GM18505 (cell line): ENCODE measurements at regions not wholly inside any gene's neighbourhood (a gene's known extent, or its start where the extent isn't known, plus 50 kb on each side); places are given as distances from the start of the nearest gene placed in this dataset.
"Not testable (repeated sequence)": the region's sequence is repeated elsewhere in the genome, so short reads cannot be mapped to it uniquely, and the experiment has no call there.

Source experiments
- ATAC-seq: cut with Tn5 transposase; IDR thresholded peaks from one replicate; pipeline ENCODE4 v1.9.1; 2021; ENCODE audit not compliant: unreplicated experiment
- POLR2A ChIP-seq: IDR thresholded peaks from 4 replicates; pipeline ENCODE4 v1.6.1; 2011; ENCODE audit warnings: borderline replicate concordance; ENCODE audit not compliant: insufficient read depth, insufficient read length; ENCODE audit errors: extremely low read depth

- ATAC-seq, result no peak
- TF ChIP-seq POLR2A, result no peak
Measured at GRCh38 chrX:129092757-129093156, 430.5 kb downstream of the SMARCA1 start.

- no peak for ATAC-seq
- no peak for TF ChIP-seq POLR2A
Measured at GRCh38 chrX:129092242-129092641, 431.0 kb downstream of the SMARCA1 start.

GRCh38 chrX:129091097-129091496 lies 432.2 kb downstream of the SMARCA1 start:
- no peak for ATAC-seq
- no peak for TF ChIP-seq POLR2A

- no peak for TF ChIP-seq POLR2A
- ATAC-seq, result no peak
Measured at GRCh38 chrX:129086802-129087201, 436.5 kb downstream of the SMARCA1 start.

GRCh38 chrX:129084291-129084690 lies 439.0 kb downstream of the SMARCA1 start:
- ATAC-seq, result not testable (repeated sequence)

GRCh38 chrX:129077424-129078170 lies 445.7 kb downstream of the SMARCA1 start:
- ATAC-seq, result no peak
- no peak for TF ChIP-seq POLR2A

- no peak for TF ChIP-seq POLR2A
- no peak for ATAC-seq
Measured at GRCh38 chrX:129071390-129071789, 451.9 kb downstream of the SMARCA1 start.

GRCh38 chrX:129065895-129066294 lies 457.4 kb downstream of the SMARCA1 start:
- TF ChIP-seq POLR2A, result no peak
- no peak for ATAC-seq

GRCh38 chrX:129058405-129058804 lies 464.9 kb downstream of the SMARCA1 start:
- ATAC-seq, result no peak
- TF ChIP-seq POLR2A, result no peak

- ATAC-seq, result no peak
- TF ChIP-seq POLR2A, result no peak
Measured at GRCh38 chrX:129043138-129043537, 480.2 kb downstream of the SMARCA1 start.

- ATAC-seq, result no peak
- TF ChIP-seq POLR2A, result no peak
Measured at GRCh38 chrX:129041319-129041718, 482.0 kb downstream of the SMARCA1 start.

- ATAC-seq, result no peak
- no peak for TF ChIP-seq POLR2A
Measured at GRCh38 chrX:129040124-129040523, 483.2 kb downstream of the SMARCA1 start.

GRCh38 chrX:129039176-129039575 lies 484.1 kb downstream of the SMARCA1 start:
- no peak for TF ChIP-seq POLR2A
- no peak for ATAC-seq

GRCh38 chrX:129037389-129037788 lies 485.9 kb downstream of the SMARCA1 start:
- no peak for TF ChIP-seq POLR2A
- ATAC-seq, result no peak

GRCh38 chrX:129035180-129035579 lies 488.1 kb downstream of the SMARCA1 start:
- TF ChIP-seq POLR2A, result no peak
- no peak for ATAC-seq
